ENCODE measurements at regions not wholly inside any gene's neighbourhood (a gene's known extent, or its start where the extent isn't known, plus 50 kb on each side); places are given as distances from the start of the nearest gene placed in this dataset.

- H2AFZ ChIP-seq (ENCODE audit: low read length) = no peak overlapping the region
- DNase-seq = no peak
- TF ChIP-seq CTCF (IDR thresholded peaks at IDR 0.05; ENCODE audit: low read length) (no peak), EZH2 (optimal IDR thresholded peaks at IDR 0.05; ENCODE audit: low read depth, low read length) (no peak)
Observed at GRCh38 chr20:52427960-52428359, 236.4 kb upstream of the ZFP64 start.

GRCh38 chr20:52426856-52427255, 235.3 kb upstream of the ZFP64 start:
- H4K20me1 ChIP-seq (ENCODE audit: insufficient read depth, low read length) = no peaks in the 10 kb centered on the region
- no peaks in the 10 kb centered on the region for H3K4me1 ChIP-seq (ENCODE audit: low read length)
- H2AFZ ChIP-seq (ENCODE audit: low read length) = no peak overlapping the region

More at GRCh38 chr20:52427960-52428359, 236.4 kb upstream of the ZFP64 start:
- Histone ChIP-seq H3K36me3 (replicated peaks; ENCODE audit: insufficient read depth, low read length) (no peaks in the 10 kb centered on the region), H3K9me2 (replicated peaks; ENCODE audit: insufficient read depth, low read length) (no peaks in the 10 kb centered on the region), H3K9ac (ENCODE audit: low read length) (no peak overlapping the region), H3K27me3 (replicated peaks; ENCODE audit: insufficient read depth, low read length) (no peaks in the 10 kb centered on the region), H3K27ac (ENCODE audit: low read length) (no peak overlapping the region), H3K79me2 (ENCODE audit: low read length) (no peaks in the 10 kb centered on the region), H3K4me3 (ENCODE audit: low read length) (no peak overlapping the region), H3K9me3 (replicated peaks; ENCODE audit: insufficient read depth, low read length) (no peaks in the 10 kb centered on the region), H4K20me1 (ENCODE audit: insufficient read depth, low read length) (no peaks in the 10 kb centered on the region), H3F3A (ENCODE audit: insufficient read depth, low read length) (no peaks in the 10 kb centered on the region), H3K4me2 (ENCODE audit: low read depth, low read length) (no peak overlapping the region), H3K4me1 (ENCODE audit: low read length) (no peaks in the 10 kb centered on the region)

GRCh38 chr20:52425701-52426100, 234.1 kb upstream of the ZFP64 start:
- H2AFZ ChIP-seq (ENCODE audit: low read length) = no peak overlapping the region
- TF ChIP-seq EZH2 (optimal IDR thresholded peaks at IDR 0.05; ENCODE audit: low read depth, low read length) (no peak), CTCF (IDR thresholded peaks at IDR 0.05; ENCODE audit: low read length) (no peak), EZH2phosphoT487 (IDR thresholded peaks at IDR 0.05; ENCODE audit: low read length) (no peak)

More at GRCh38 chr20:52426856-52427255, 235.3 kb upstream of the ZFP64 start:
- Histone ChIP-seq H3K9ac (ENCODE audit: low read length) (no peak overlapping the region), H3F3A (ENCODE audit: insufficient read depth, low read length) (no peaks in the 10 kb centered on the region), H3K9me2 (replicated peaks; ENCODE audit: insufficient read depth, low read length) (no peaks in the 10 kb centered on the region), H3K9me3 (replicated peaks; ENCODE audit: insufficient read depth, low read length) (no peaks in the 10 kb centered on the region), H3K36me3 (replicated peaks; ENCODE audit: insufficient read depth, low read length) (no peaks in the 10 kb centered on the region), H3K4me2 (ENCODE audit: low read depth, low read length) (no peak overlapping the region), H3K4me3 (ENCODE audit: low read length) (no peak overlapping the region), H3K27ac (ENCODE audit: low read length) (no peak overlapping the region), H3K27me3 (replicated peaks; ENCODE audit: insufficient read depth, low read length) (no peaks in the 10 kb centered on the region), H3K79me2 (ENCODE audit: low read length) (no peaks in the 10 kb centered on the region)
- TF ChIP-seq CTCF (IDR thresholded peaks at IDR 0.05; ENCODE audit: low read length) (no peak), EZH2phosphoT487 (IDR thresholded peaks at IDR 0.05; ENCODE audit: low read length) (no peak), EZH2 (optimal IDR thresholded peaks at IDR 0.05; ENCODE audit: low read depth, low read length) (no peak)
- DNase-seq = no peak

More at GRCh38 chr20:52425701-52426100, 234.1 kb upstream of the ZFP64 start:
- H3K79me2 ChIP-seq (ENCODE audit: low read length) = no peaks in the 10 kb centered on the region
- no peak overlapping the region for H3K27ac ChIP-seq (ENCODE audit: low read length)
- no peaks in the 10 kb centered on the region for H3K4me1 ChIP-seq (ENCODE audit: low read length)
- no peaks in the 10 kb centered on the region for H3K9me3 ChIP-seq (replicated peaks; ENCODE audit: insufficient read depth, low read length)
- H3F3A ChIP-seq (ENCODE audit: insufficient read depth, low read length) = no peaks in the 10 kb centered on the region
- H3K4me2 ChIP-seq (ENCODE audit: low read depth, low read length) = no peak overlapping the region
- no peaks in the 10 kb centered on the region for H3K9me2 ChIP-seq (replicated peaks; ENCODE audit: insufficient read depth, low read length)
- no peaks in the 10 kb centered on the region for H3K27me3 ChIP-seq (replicated peaks; ENCODE audit: insufficient read depth, low read length)
- no peak overlapping the region for H3K9ac ChIP-seq (ENCODE audit: low read length)
- DNase-seq = no peak
- no peak overlapping the region for H3K4me3 ChIP-seq (ENCODE audit: low read length)
- H4K20me1 ChIP-seq (ENCODE audit: insufficient read depth, low read length) = no peaks in the 10 kb centered on the region
- no peaks in the 10 kb centered on the region for H3K36me3 ChIP-seq (replicated peaks; ENCODE audit: insufficient read depth, low read length)

All from MM.1S (cell line).